Vagina (tissue), 2 donors: ENCODE measurements at regions not wholly inside any gene's neighbourhood (a gene's known extent, or its start where the extent isn't known, plus 50 kb on each side); places are given as distances from the start of the nearest gene placed in this dataset.

Experiments used
- POLR2A ChIP-seq, 2 donors: fragments of 450-650 bp; IDR thresholded peaks; one replicate each; pipeline ENCODE4 v1.6.1; 2017; ENCODE audit warnings: antibody characterized with exemption in 2 of 2, mild to moderate bottlenecking in 2 of 2, moderate library complexity in 2 of 2
- TF ChIP-seq, protein P1 (sequence below), 3 experiments: fragments of 450-650 bp in 2 of 3; fragments of 200-600 bp in 1 of 3; sonication (generic) in 1 of 3; IDR thresholded peaks; one replicate each; pipeline ENCODE4 v1.5.1; 2017 to 2019; ENCODE audit warnings: antibody characterized with exemption in 3 of 3, mild to moderate bottlenecking in 2 of 3, moderate library complexity in 2 of 3

GRCh38 chr7:153006911-153007310, 247.4 kb downstream of the ACTR3B start:
- TF ChIP-seq POLR2A (IDR thresholded peaks at IDR 0.05), result no peak
- TF ChIP-seq, protein P1, sequence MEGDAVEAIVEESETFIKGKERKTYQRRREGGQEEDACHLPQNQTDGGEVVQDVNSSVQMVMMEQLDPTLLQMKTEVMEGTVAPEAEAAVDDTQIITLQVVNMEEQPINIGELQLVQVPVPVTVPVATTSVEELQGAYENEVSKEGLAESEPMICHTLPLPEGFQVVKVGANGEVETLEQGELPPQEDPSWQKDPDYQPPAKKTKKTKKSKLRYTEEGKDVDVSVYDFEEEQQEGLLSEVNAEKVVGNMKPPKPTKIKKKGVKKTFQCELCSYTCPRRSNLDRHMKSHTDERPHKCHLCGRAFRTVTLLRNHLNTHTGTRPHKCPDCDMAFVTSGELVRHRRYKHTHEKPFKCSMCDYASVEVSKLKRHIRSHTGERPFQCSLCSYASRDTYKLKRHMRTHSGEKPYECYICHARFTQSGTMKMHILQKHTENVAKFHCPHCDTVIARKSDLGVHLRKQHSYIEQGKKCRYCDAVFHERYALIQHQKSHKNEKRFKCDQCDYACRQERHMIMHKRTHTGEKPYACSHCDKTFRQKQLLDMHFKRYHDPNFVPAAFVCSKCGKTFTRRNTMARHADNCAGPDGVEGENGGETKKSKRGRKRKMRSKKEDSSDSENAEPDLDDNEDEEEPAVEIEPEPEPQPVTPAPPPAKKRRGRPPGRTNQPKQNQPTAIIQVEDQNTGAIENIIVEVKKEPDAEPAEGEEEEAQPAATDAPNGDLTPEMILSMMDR (IDR thresholded peaks at IDR 0.05), result no peak
